Neural progenitor cell (in vitro differentiated cells): ENCODE measurements at regions not wholly inside any gene's neighbourhood (a gene's known extent, or its start where the extent isn't known, plus 50 kb on each side); places are given as distances from the start of the nearest gene placed in this dataset.

Experiments
- DNase-seq: peaks from one replicate; pipeline ENCODE4 v3.0.0-alpha.2; 2016; ENCODE audit warnings: low spot score
- H2AFZ ChIP-seq: fragments of 200-600 bp; sonication (generic); replicated peaks from 2 replicates; pipeline ENCODE4 v1.6.1; 2016; ENCODE audit warnings: antibody characterized with exemption
- H3F3A ChIP-seq: fragments of 200-600 bp; sonication (generic); 2 replicates; pipeline ENCODE4 v1.6.1; 2016; ENCODE audit warnings: antibody characterized with exemption, low read depth
- H3K27ac ChIP-seq: fragments of 200-600 bp; sonication (generic); 2 replicates; pipeline ENCODE4 v1.5.1; 2016; ENCODE audit warnings: mild to moderate bottlenecking
- H3K27me3 ChIP-seq: fragments of 200-600 bp; sonication (generic); 2 replicates; pipeline ENCODE4 v1.6.1; 2016; ENCODE audit warnings: mild to moderate bottlenecking, moderate library complexity
- H3K36me3 ChIP-seq: fragments of 200-600 bp; sonication (generic); 2 replicates; pipeline ENCODE4 v1.5.1; 2016
- H3K4me1 ChIP-seq: fragments of 200-600 bp; sonication (generic); 2 replicates; pipeline ENCODE4 v1.6.1; 2016; ENCODE audit warnings: mixed run types
- H3K4me2 ChIP-seq: fragments of 200-600 bp; sonication (generic); 2 replicates; pipeline ENCODE4 v1.6.1; 2016
- H3K4me3 ChIP-seq: fragments of 200-600 bp; sonication (generic); 2 replicates; pipeline ENCODE4 v1.5.1; 2016
- H3K79me2 ChIP-seq: fragments of 200-600 bp; sonication (generic); 2 replicates; pipeline ENCODE4 v1.6.1; 2016; ENCODE audit warnings: low read depth
- H3K9ac ChIP-seq: fragments of 200-600 bp; sonication (generic); 2 replicates; pipeline ENCODE4 v1.6.1; 2016
- H3K9me3 ChIP-seq: fragments of 200-600 bp; sonication (generic); 2 replicates; pipeline ENCODE4 v1.5.1; 2016; ENCODE audit warnings: low read depth
- H4K20me1 ChIP-seq: fragments of 200-600 bp; sonication (generic); 2 replicates; pipeline ENCODE4 v1.6.1; 2016; ENCODE audit warnings: low read depth
- H3K27ac Mint-ChIP-seq: 3 replicates; pipeline ENCODE4 v1.8.0; 2021; ENCODE audit warnings: mixed read lengths
- H3K27me3 Mint-ChIP-seq: 2 replicates; pipeline ENCODE4 v1.8.0; 2022; ENCODE audit warnings: low read depth, mild to moderate bottlenecking, inconsistent platforms, moderate library complexity, mixed read lengths; ENCODE audit not compliant: insufficient read depth
- H3K36me3 Mint-ChIP-seq: 3 replicates; pipeline ENCODE4 v1.8.0; 2021; ENCODE audit warnings: mixed read lengths
- H3K4me1 Mint-ChIP-seq: 3 replicates; pipeline ENCODE4 v1.8.0; 2021; ENCODE audit warnings: mixed read lengths
- H3K4me3 Mint-ChIP-seq: 3 replicates; pipeline ENCODE4 v1.8.0; 2021; ENCODE audit warnings: mild to moderate bottlenecking, moderate library complexity, mixed read lengths
- H3K9me3 Mint-ChIP-seq: 3 replicates; pipeline ENCODE4 v1.8.0; 2020; ENCODE audit warnings: mixed read lengths
- EZH2 ChIP-seq: fragments of 200-600 bp; sonication (generic); IDR thresholded peaks from 2 replicates; pipeline ENCODE4 v1.6.1; 2017; ENCODE audit warnings: antibody characterized with exemption, mild to moderate bottlenecking, moderate library complexity
- EZH2phosphoT487 ChIP-seq: fragments of 200-600 bp; sonication (generic); IDR thresholded peaks from 2 replicates; pipeline ENCODE4 v1.6.1; 2017; ENCODE audit warnings: antibody characterized with exemption
- TF ChIP-seq, protein P1 (sequence below): fragments of 200-600 bp; sonication (generic); IDR thresholded peaks from 2 replicates; pipeline ENCODE4 v1.5.1; 2017; ENCODE audit warnings: antibody characterized with exemption, mild to moderate bottlenecking

DNA sequence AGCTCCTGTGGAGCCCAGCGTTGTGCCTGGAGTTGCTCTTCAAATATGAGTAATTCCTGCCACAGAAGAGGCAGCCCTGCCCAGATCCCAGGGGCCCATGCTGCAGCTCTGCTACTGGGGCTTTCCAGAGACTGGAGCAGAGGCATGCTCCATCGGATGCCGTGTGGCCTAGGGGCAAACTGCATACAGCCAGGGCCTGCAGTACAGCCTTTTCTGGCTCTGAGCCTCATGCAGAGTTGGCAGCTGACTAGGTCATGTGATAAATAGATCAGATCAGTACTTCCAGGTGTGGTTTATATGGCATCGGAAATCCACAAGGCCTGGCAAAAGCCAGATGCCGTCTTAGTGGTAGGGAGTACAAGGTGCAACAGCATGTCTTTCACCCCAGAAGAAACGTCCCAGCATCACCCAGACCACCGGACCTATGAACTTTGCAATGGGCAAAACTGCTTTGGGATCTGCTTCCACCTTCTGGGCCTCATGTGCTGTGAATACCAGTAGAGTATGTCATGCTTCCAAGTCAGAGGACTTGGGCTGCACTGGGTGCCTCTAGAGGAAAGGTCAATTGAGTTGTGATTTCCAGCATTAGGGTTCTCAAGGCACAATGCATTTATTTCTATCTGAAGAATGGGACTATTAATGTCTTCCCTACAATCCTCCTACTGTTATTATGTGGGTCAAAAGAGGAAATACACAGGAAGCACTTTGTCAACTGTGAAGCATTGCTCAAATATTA is 250.7 kb upstream of the ZNF32 start:
- H3K9me3 ChIP-seq: no peaks in the 10 kb centered on the region
- H3K27me3 ChIP-seq: no peaks in the 10 kb centered on the region
- no peak overlapping the region for H3K4me2 ChIP-seq
- H3K27ac ChIP-seq: no peak overlapping the region
- H2AFZ ChIP-seq: no peak overlapping the region
- no peak overlapping the region for H3K4me3 ChIP-seq
- TF ChIP-seq EZH2: no peak
- no peaks in the 10 kb centered on the region for H3K4me1 ChIP-seq
- Mint-ChIP-seq H3K27me3 (no peaks in the 10 kb centered on the region), H3K4me3 (no peak overlapping the region), H3K9me3 (peaks cover 3% of the 10 kb centered on the region), H3K27ac (no peak overlapping the region), H3K36me3 (no peaks in the 10 kb centered on the region), H3K4me1 (no peaks in the 10 kb centered on the region)
- no peaks in the 10 kb centered on the region for H3F3A ChIP-seq
- H3K9ac ChIP-seq: no peak overlapping the region
- no peaks in the 10 kb centered on the region for H3K36me3 ChIP-seq
- H3K79me2 ChIP-seq: no peaks in the 10 kb centered on the region
- no peak for DNase-seq
- no peaks in the 10 kb centered on the region for H4K20me1 ChIP-seq

DNA sequence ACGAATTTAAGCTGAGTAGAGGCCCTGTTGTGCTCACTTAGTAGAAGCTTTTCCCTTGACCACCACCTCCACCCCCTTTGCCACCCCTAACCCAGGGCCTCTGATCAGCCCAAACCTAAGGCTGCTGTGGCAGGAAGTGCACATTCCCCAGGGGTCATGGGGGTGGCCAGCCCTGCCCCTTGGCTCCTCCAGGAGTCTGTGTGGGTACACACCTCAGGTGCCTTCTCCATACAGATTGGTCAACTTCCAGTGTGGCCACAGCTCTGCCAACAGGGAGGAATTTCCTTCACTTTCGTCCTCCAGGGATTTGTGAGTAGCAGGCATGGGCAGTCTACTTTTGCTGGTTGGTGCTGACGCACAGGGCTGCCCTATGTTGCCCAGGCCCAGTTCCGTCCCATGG is 249.9 kb upstream of the ZNF32 start:
- H3K9me3 Mint-ChIP-seq: peaks cover 3% of the 10 kb centered on the region
- no peaks in the 10 kb centered on the region for H3K36me3 Mint-ChIP-seq
- no peaks in the 10 kb centered on the region for H3K4me1 ChIP-seq
- H3K4me3 ChIP-seq: no peak overlapping the region
- H4K20me1 ChIP-seq: no peaks in the 10 kb centered on the region
- H3K9me3 ChIP-seq: no peaks in the 10 kb centered on the region
- no peaks in the 10 kb centered on the region for H3K4me1 Mint-ChIP-seq
- no peak overlapping the region for H2AFZ ChIP-seq
- H3K36me3 ChIP-seq: no peaks in the 10 kb centered on the region
- no peak for DNase-seq
- no peak overlapping the region for H3K9ac ChIP-seq
- no peaks in the 10 kb centered on the region for H3K79me2 ChIP-seq
- no peak overlapping the region for H3K27ac Mint-ChIP-seq
- TF ChIP-seq, protein P1, sequence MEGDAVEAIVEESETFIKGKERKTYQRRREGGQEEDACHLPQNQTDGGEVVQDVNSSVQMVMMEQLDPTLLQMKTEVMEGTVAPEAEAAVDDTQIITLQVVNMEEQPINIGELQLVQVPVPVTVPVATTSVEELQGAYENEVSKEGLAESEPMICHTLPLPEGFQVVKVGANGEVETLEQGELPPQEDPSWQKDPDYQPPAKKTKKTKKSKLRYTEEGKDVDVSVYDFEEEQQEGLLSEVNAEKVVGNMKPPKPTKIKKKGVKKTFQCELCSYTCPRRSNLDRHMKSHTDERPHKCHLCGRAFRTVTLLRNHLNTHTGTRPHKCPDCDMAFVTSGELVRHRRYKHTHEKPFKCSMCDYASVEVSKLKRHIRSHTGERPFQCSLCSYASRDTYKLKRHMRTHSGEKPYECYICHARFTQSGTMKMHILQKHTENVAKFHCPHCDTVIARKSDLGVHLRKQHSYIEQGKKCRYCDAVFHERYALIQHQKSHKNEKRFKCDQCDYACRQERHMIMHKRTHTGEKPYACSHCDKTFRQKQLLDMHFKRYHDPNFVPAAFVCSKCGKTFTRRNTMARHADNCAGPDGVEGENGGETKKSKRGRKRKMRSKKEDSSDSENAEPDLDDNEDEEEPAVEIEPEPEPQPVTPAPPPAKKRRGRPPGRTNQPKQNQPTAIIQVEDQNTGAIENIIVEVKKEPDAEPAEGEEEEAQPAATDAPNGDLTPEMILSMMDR: no peak
- TF ChIP-seq EZH2 (no peak), EZH2phosphoT487 (no peak)
- H3K27ac ChIP-seq: no peak overlapping the region
- no peaks in the 10 kb centered on the region for H3F3A ChIP-seq
- no peak overlapping the region for H3K4me2 ChIP-seq
- H3K27me3 ChIP-seq: no peaks in the 10 kb centered on the region
- H3K27me3 Mint-ChIP-seq: no peaks in the 10 kb centered on the region
- H3K4me3 Mint-ChIP-seq: no peak overlapping the region

DNA sequence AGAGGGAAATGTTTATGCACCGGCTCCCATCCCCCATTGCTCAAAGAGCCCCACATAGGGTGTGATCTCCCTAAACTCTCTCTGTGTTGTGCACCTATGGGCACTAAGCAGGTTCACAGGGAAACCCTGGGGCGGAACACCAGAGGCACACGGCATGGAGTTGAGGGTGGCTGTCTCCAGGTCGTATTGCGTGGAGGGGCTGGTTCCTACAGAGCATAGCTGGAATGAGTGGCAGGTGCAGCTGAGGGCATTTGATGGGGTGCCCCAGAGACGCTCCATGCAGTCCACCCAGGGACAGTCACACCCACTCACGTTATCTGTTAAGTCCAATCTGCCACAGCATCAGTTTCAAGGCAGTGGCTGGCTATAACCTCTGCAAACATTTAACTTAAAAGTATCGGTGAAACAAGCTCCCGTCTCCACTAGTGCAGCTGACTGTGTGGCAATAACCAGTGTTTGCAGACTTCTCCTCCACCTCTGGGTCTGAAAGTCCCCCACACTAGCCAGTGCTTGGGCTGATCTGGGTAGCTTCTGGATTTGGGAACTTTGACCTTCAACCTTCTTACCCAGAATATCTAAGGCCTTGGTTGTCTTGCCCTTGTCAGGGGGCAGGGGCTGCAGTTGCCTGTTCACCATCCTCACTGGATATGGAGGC is 249.2 kb upstream of the ZNF32 start:
- no peaks in the 10 kb centered on the region for H3K4me1 ChIP-seq
- no peaks in the 10 kb centered on the region for H3K27me3 ChIP-seq
- no peak overlapping the region for H3K4me3 ChIP-seq
- H4K20me1 ChIP-seq: no peaks in the 10 kb centered on the region
- H3F3A ChIP-seq: no peaks in the 10 kb centered on the region
- Mint-ChIP-seq H3K36me3 (no peaks in the 10 kb centered on the region), H3K4me1 (no peaks in the 10 kb centered on the region), H3K9me3 (peaks cover 3% of the 10 kb centered on the region), H3K4me3 (no peak overlapping the region), H3K27ac (no peak overlapping the region), H3K27me3 (no peaks in the 10 kb centered on the region)
- TF ChIP-seq EZH2phosphoT487: no peak
- no peak for TF ChIP-seq EZH2
- TF ChIP-seq, protein P1: no peak
- H3K9me3 ChIP-seq: no peaks in the 10 kb centered on the region
- no peak for DNase-seq
- no peaks in the 10 kb centered on the region for H3K36me3 ChIP-seq
- H3K9ac ChIP-seq: no peak overlapping the region
- H2AFZ ChIP-seq: no peak overlapping the region
- no peaks in the 10 kb centered on the region for H3K79me2 ChIP-seq
- H3K4me2 ChIP-seq: no peak overlapping the region
- no peak overlapping the region for H3K27ac ChIP-seq
